Breast epithelium (tissue), 4 donors: ENCODE measurements at regions not wholly inside any gene's neighbourhood (a gene's known extent, or its start where the extent isn't known, plus 50 kb on each side); places are given as distances from the start of the nearest gene placed in this dataset.

ENCODE experiments used
- DNase-seq, 2 donors: peaks; one replicate each; pipeline ENCODE4 v3.0.0-alpha.2; 2019; ENCODE audit warnings: low spot score in 2 of 2
- H3K27ac ChIP-seq, 2 donors: fragments of 200-600 bp; sonication (generic) in 1 of 2; one replicate each; pipeline ENCODE4 v1.5.1; 2016 to 2019; ENCODE audit warnings: mild to moderate bottlenecking in 1 of 2
- H3K27me3 ChIP-seq, 2 donors: fragments of 200-600 bp; sonication (generic) in 1 of 2; one replicate each; pipeline versions ENCODE4 v1.5.1 to v1.6.0; 2017 to 2019; ENCODE audit warnings: control low read depth in 1 of 2, mild to moderate bottlenecking in 1 of 2
- H3K36me3 ChIP-seq: fragments of 200-600 bp; one replicate; pipeline ENCODE4 v1.5.1; 2019
- H3K4me1 ChIP-seq, 2 donors: fragments of 200-600 bp; sonication (generic); one replicate each; pipeline ENCODE4 v1.5.1; 2016 to 2019; ENCODE audit warnings: control low read depth in 1 of 2
- H3K4me3 ChIP-seq, 3 donors: fragments of 200-600 bp; sonication (generic); 1 replicate in 2 of 3; 2 replicates in 1 of 3; pipeline ENCODE4 v1.5.1; 2016 to 2019; ENCODE audit warnings: mild to moderate bottlenecking in 3 of 3, moderate library complexity in 2 of 3
- H3K9me3 ChIP-seq, 2 donors: fragments of 200-600 bp; sonication (generic) in 1 of 2; one replicate each; pipeline ENCODE4 v1.5.1; 2016 to 2019; ENCODE audit warnings: control low read depth in 1 of 2
- POLR2A ChIP-seq: fragments of 450-650 bp; IDR thresholded peaks from one replicate; pipeline ENCODE4 v1.6.1; 2016; ENCODE audit warnings: antibody characterized with exemption, mild to moderate bottlenecking, moderate library complexity
- POLR2AphosphoS5 ChIP-seq, 3 donors: sonication (generic); formaldehyde crosslinking; IDR thresholded peaks; one replicate each; pipeline ENCODE4 v1.6.1; 2017; ENCODE audit warnings: antibody characterized with exemption in 3 of 3
- intact Hi-C: fragments of 100-400 bp; cut with DNase I; formaldehyde crosslinking; loops from one replicate; pipeline ENCODE4 v1.15.1; 2023; ENCODE audit warnings: low total_unique reads
- TF ChIP-seq, protein P1 (sequence below), 3 donors: fragments of 450-650 bp; IDR thresholded peaks; one replicate each; pipeline ENCODE4 v1.5.1; 2016 to 2017; ENCODE audit warnings: antibody characterized with exemption in 3 of 3, mild to moderate bottlenecking in 3 of 3, moderate library complexity in 3 of 3

DNA sequence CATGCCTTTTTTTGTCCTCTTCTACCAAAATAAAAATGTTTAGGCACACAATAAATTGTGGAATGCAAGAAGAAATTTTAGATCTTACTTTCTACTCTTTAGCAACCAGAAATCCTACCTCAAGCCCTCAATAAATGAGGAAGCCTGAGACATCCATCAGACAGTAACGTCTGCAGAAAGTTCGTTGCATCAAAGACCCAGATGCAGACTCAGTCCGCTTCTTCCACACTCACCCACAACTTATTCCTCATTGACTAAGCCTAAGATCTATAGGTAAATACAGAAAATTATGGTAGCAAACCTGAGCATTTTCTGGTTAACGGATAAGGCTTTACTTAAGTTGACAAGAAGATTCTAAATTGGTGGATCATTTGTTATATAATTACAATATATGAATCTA lies 579.4 kb upstream of the ID2 start:
- no peak for TF ChIP-seq POLR2AphosphoS5 (IDR thresholded peaks at IDR 0.05)
- no peak for TF ChIP-seq POLR2A
- intact Hi-C loops, result no loop called here
- no peak for DNase-seq
- Histone ChIP-seq H3K4me3 (no peak overlapping the region), H3K27me3 (no peaks in the 10 kb centered on the region), H3K4me1 (no peaks in the 10 kb centered on the region), H3K9me3 (no peaks in the 10 kb centered on the region), H3K36me3 (no peaks in the 10 kb centered on the region), H3K27ac (no peak overlapping the region)

- Histone ChIP-seq H3K36me3 (no peaks in the 10 kb centered on the region), H3K4me3 (no peak overlapping the region), H3K27me3 (no peaks in the 10 kb centered on the region), H3K9me3 (no peaks in the 10 kb centered on the region), H3K27ac (no peak overlapping the region), H3K4me1 (no peaks in the 10 kb centered on the region)
- intact Hi-C loops, result no loop called here
- no peak for DNase-seq
- TF ChIP-seq POLR2AphosphoS5 (IDR thresholded peaks at IDR 0.05) (no peak), POLR2A (no peak)
- TF ChIP-seq, protein P1, sequence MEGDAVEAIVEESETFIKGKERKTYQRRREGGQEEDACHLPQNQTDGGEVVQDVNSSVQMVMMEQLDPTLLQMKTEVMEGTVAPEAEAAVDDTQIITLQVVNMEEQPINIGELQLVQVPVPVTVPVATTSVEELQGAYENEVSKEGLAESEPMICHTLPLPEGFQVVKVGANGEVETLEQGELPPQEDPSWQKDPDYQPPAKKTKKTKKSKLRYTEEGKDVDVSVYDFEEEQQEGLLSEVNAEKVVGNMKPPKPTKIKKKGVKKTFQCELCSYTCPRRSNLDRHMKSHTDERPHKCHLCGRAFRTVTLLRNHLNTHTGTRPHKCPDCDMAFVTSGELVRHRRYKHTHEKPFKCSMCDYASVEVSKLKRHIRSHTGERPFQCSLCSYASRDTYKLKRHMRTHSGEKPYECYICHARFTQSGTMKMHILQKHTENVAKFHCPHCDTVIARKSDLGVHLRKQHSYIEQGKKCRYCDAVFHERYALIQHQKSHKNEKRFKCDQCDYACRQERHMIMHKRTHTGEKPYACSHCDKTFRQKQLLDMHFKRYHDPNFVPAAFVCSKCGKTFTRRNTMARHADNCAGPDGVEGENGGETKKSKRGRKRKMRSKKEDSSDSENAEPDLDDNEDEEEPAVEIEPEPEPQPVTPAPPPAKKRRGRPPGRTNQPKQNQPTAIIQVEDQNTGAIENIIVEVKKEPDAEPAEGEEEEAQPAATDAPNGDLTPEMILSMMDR (IDR thresholded peaks at IDR 0.05), result no peak
Measured at GRCh38 chr2:8103085-8103708, 578.7 kb upstream of the ID2 start.

DNA sequence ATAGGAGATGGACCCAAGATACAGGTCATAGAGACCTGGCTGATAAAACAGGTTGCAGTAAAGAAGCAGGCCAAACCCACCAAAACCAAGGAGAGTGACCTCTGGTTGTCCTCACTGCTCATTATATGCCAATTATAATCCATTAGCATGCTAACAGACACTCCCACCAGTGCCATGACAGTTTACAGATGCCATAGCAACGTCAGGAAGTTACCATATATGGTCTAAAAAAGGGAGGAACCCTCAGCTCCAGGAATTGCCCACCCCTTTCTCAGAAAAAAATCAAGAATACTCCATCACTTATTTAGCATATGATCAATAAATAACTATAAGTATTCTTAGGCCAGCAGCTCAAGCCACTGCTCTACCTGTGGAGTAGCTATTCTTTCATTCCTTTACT lies 574.7 kb upstream of the ID2 start:
- DNase-seq, result no peak
- H3K4me1 ChIP-seq, result no peaks in the 10 kb centered on the region
- intact Hi-C loops, result no loop called here
- H3K4me3 ChIP-seq, result no peak overlapping the region
- no peaks in the 10 kb centered on the region for H3K36me3 ChIP-seq
- H3K27ac ChIP-seq, result no peak overlapping the region
- no peaks in the 10 kb centered on the region for H3K9me3 ChIP-seq
- TF ChIP-seq POLR2A, result no peak
- TF ChIP-seq POLR2AphosphoS5 (IDR thresholded peaks at IDR 0.05), result no peak
- TF ChIP-seq, protein P1 (IDR thresholded peaks at IDR 0.05), result no peak
- H3K27me3 ChIP-seq, result no peaks in the 10 kb centered on the region

- H3K4me1 ChIP-seq, result no peaks in the 10 kb centered on the region
- H3K27me3 ChIP-seq, result no peaks in the 10 kb centered on the region
- intact Hi-C loops, result no loop called here
Measured at GRCh38 chr2:8107621-8108378, 574.1 kb upstream of the ID2 start.

DNA sequence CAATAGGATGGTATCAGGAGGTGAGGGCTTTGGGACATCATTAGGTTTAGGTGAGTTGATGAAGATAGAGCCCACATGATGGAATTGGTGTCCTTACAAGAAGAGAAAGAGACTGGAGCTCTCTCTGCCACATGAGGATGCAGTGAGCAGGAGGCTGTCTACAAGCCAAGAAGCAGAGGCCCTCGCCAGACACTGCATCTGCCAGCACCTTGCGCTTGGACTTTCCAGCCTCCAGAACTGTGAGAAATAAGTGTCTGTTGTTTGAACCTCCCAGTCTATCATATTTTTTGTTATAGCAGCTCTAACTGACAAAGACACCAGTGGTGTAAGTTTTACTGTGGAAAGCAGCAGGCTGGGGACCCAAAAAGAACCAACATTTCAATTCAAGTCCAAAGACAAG lies 571.1 kb upstream of the ID2 start:
- TF ChIP-seq POLR2AphosphoS5 (IDR thresholded peaks at IDR 0.05) (no peak), POLR2A (no peak)
- TF ChIP-seq, protein P1 (IDR thresholded peaks at IDR 0.05), result no peak
- Histone ChIP-seq H3K4me3 (no peak overlapping the region), H3K27me3 (no peaks in the 10 kb centered on the region), H3K27ac (no peak overlapping the region), H3K36me3 (no peaks in the 10 kb centered on the region), H3K4me1 (no peaks in the 10 kb centered on the region), H3K9me3 (no peaks in the 10 kb centered on the region)
- intact Hi-C loops, result no loop called here
- no peak for DNase-seq

More at GRCh38 chr2:8107621-8108378, 574.1 kb upstream of the ID2 start:
- DNase-seq, result no peak
- no peak overlapping the region for H3K4me3 ChIP-seq
- H3K27ac ChIP-seq, result no peak overlapping the region
- TF ChIP-seq POLR2A (no peak), POLR2AphosphoS5 (IDR thresholded peaks at IDR 0.05) (no peak)
- TF ChIP-seq, protein P1 (IDR thresholded peaks at IDR 0.05), result no peak
- no peaks in the 10 kb centered on the region for H3K36me3 ChIP-seq
- no peaks in the 10 kb centered on the region for H3K9me3 ChIP-seq
